Spinal cord (tissue), 9 donors: ENCODE measurements at regions not wholly inside any gene's neighbourhood (a gene's known extent, or its start where the extent isn't known, plus 50 kb on each side); places are given as distances from the start of the nearest gene placed in this dataset.

Source experiments
- DNase-seq, 6 donors: peaks; one replicate each; pipeline versions ENCODE4 v3.0.0 to v3.0.0-alpha.2; 2013 to 2015; ENCODE audit warnings: low spot score in 6 of 6, low read depth in 4 of 6
- H3K27ac ChIP-seq: one replicate; pipeline ENCODE4 v1.5.1; 2013; ENCODE audit warnings: low read depth, low read length, control low read depth
- H3K27me3 ChIP-seq: one replicate; pipeline ENCODE4 v1.6.1; 2013; ENCODE audit warnings: low read length; ENCODE audit not compliant: control insufficient read depth, insufficient read depth
- H3K36me3 ChIP-seq: one replicate; pipeline ENCODE4 v1.6.1; 2013; ENCODE audit warnings: low read length; ENCODE audit not compliant: control insufficient read depth, insufficient read depth
- H3K4me1 ChIP-seq: one replicate; pipeline ENCODE4 v1.6.1; 2013; ENCODE audit warnings: low read length; ENCODE audit not compliant: control insufficient read depth, insufficient read depth
- H3K4me3 ChIP-seq: one replicate; pipeline ENCODE4 v1.5.1; 2013; ENCODE audit warnings: low read depth, low read length, control low read depth
- H3K9me3 ChIP-seq: one replicate; pipeline ENCODE4 v1.6.1; 2013; ENCODE audit warnings: low read length; ENCODE audit not compliant: control insufficient read depth, insufficient read depth
- WGBS: methylation state at CpG from one replicate; pipeline ENCODE4 v1.1.5; 2013; ENCODE audit warnings: missing lambda C conversion rate; ENCODE audit not compliant: insufficient coverage; 5-methylcytosine and 5-hydroxymethylcytosine counted together
- donor health status: healthy.

DNA sequence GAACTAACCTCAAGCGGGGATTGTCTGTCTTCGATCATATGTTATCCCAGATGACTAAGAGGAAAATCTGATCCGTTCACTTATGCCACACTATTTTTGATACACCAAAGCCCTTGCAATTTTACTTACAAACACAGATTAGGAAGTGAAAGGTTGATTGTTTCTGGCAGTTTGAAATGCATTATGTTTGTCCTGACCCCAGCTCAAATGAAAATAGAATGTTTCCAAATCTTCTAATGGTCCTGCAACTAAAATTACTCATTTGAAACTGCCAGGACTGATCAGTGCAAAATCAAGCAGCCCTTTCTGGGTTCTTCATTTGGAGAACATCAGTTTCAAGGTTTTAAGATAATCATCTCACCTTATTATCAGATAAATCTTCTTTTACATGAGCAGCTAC is 696.7 kb upstream of the WWC1 start:
- no peaks in the 10 kb centered on the region for H3K27me3 ChIP-seq
- no peak for DNase-seq
- no CpG with 5 or more reads among the region's 3 CpGs for WGBS
- H3K9me3 ChIP-seq: no peaks in the 10 kb centered on the region
- H3K36me3 ChIP-seq: no peaks in the 10 kb centered on the region
- no peak overlapping the region for H3K27ac ChIP-seq
- H3K4me1 ChIP-seq: no peaks in the 10 kb centered on the region
- H3K4me3 ChIP-seq: no peak overlapping the region

DNA sequence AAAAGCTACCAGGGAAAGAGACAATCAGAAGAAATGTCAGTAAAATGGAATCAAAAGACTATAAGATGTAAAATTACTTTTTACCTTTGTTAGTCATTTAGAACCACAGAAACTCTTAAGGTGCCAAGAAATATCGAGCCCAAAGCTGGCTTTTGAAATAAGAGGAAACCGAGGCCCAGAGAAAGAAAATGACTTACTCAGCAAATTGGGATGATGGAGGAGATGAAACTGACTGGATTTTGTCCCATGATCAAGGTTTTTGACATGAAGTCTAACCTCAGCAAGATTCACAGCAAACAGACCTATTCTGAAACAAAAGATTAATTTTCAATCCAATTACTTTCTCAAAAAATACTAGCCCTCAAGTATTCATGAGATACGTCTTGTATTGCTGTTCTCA is 696.2 kb upstream of the WWC1 start:
- Histone ChIP-seq H3K27me3 (no peaks in the 10 kb centered on the region), H3K27ac (no peak overlapping the region), H3K36me3 (no peaks in the 10 kb centered on the region), H3K9me3 (no peaks in the 10 kb centered on the region), H3K4me1 (no peaks in the 10 kb centered on the region), H3K4me3 (no peak overlapping the region)
- WGBS: no CpG with 5 or more reads among the region's 3 CpGs
- no peak for DNase-seq

DNA sequence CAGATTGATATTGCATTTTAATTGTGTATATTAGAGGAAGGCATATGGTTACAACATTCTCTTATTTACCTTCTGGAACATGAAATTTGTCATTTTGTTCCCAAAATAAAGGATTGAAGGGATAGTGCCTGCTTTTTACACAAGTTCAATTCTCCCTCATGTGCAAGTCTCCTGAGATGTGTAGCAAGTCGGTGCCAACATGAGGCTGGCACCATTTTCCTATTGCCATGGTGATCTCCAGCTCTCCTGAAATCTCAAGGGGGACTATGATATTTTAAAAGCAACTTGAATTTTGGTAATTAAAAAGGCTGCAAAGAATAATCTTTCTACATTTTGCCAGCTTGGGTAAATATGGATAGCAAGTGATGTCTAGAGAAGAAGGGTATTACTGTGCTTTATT is 693.3 kb upstream of the WWC1 start:
- Histone ChIP-seq H3K36me3 (no peaks in the 10 kb centered on the region), H3K9me3 (no peaks in the 10 kb centered on the region), H3K4me1 (no peaks in the 10 kb centered on the region), H3K27ac (no peak overlapping the region), H3K27me3 (no peaks in the 10 kb centered on the region), H3K4me3 (no peak overlapping the region)
- no CpG with 5 or more reads among the region's 1 CpG for whole genome bisulfite sequencing
- peak in 1 of 6 donors; percentile 92 for DNase-seq

DNA sequence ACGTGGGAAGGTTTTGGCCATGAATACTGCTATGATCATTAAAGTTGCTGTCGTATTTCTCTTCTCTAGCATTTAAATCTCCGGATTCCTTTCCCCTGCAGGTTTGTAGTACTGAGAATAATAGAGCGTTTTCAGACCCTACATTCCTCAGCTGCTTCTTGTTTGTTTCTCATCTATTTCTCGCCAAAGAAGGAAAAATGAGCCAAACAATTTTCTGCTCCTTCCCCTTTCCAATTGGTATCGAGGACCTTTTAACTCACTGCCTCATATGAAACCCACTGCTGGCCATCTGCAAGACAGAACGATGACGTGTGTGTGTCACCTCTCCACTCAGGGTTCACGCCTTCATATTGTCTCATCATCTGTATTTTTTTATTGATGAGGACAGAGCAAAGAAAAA is 689.4 kb upstream of the WWC1 start:
- H3K9me3 ChIP-seq: no peaks in the 10 kb centered on the region
- WGBS: 84% methylated on average over 2 of the region's 9 CpGs
- no peak for DNase-seq
- no peak overlapping the region for H3K27ac ChIP-seq
- no peaks in the 10 kb centered on the region for H3K4me1 ChIP-seq
- no peak overlapping the region for H3K4me3 ChIP-seq
- peaks cover 2% of the 10 kb centered on the region for H3K36me3 ChIP-seq
- no peaks in the 10 kb centered on the region for H3K27me3 ChIP-seq

DNA sequence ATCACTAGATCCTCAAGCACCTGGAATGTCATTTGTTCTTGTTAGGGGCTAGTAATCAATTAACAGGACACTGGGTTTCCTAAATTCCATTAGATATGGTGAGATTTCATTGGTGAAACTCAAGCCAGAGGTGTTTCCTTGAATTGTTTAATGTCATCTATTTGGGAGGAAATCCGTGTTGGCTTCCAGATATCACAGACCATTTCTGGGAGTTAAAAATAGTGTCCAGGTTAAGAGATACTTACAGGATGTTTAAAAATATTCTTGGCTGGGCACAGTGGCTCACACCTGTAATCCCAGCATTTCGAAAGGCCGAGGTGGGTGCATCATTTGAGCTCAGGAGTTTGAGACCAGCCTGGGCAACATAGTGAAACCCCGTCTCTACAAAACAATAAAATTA is 688.3 kb upstream of the WWC1 start:
- H3K27me3 ChIP-seq: no peaks in the 10 kb centered on the region
- 88% methylated on average over 1 of the region's 4 CpGs for WGBS
- no peaks in the 10 kb centered on the region for H3K9me3 ChIP-seq
- no peaks in the 10 kb centered on the region for H3K4me1 ChIP-seq
- peaks cover 2% of the 10 kb centered on the region for H3K36me3 ChIP-seq
- no peak overlapping the region for H3K4me3 ChIP-seq
- no peak for DNase-seq
- H3K27ac ChIP-seq: no peak overlapping the region

DNA sequence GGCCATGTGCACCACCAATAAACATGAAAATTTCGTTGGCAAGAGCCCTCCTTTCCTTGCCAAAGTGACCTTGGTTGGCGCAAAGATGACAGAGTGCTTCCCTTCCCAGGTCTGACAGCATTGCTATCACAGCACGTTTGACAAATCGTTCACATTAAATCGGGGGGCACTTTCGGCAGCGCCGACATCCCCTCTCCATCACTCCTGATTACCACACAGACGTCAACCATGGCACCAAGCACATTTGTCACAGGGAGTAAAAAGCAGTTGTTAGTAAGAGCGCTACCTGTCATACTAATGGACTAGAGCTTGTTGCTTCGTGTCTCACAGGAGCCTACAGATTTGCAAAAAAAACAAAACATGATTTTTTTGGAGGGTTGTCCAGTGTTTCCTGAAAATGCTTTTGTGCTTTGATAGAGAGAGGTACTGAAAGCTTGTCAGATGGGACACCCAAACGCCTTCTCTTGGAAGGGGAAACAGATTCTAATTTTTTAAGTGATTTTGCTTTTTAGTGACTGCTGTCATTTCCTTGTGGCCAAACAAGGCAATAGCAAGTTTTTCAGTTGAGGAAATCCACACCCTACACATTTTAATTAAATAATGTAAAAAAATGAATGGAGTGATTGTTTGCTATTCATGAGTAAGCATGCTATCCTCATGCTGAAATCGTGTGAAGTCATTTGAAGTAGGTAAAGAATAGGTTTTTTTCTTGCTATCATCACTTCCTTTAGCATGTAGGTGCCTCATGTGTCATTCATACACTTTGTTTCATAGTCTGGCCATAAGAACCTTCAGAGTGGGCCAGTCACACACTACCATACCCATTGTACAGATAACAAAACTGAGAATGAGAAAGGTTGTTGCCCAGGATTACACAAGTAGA is 682.8 kb upstream of the WWC1 start:
- H3K27ac ChIP-seq: no peak overlapping the region
- H3K4me3 ChIP-seq: no peak overlapping the region
- WGBS: 93% methylated on average over 5 of the region's 13 CpGs
- H3K27me3 ChIP-seq: no peaks in the 10 kb centered on the region
- H3K4me1 ChIP-seq: no peaks in the 10 kb centered on the region
- H3K9me3 ChIP-seq: no peaks in the 10 kb centered on the region
- DNase-seq: peak in 1 of 6 donors; percentile 55
- H3K36me3 ChIP-seq: peaks cover 2% of the 10 kb centered on the region

DNA sequence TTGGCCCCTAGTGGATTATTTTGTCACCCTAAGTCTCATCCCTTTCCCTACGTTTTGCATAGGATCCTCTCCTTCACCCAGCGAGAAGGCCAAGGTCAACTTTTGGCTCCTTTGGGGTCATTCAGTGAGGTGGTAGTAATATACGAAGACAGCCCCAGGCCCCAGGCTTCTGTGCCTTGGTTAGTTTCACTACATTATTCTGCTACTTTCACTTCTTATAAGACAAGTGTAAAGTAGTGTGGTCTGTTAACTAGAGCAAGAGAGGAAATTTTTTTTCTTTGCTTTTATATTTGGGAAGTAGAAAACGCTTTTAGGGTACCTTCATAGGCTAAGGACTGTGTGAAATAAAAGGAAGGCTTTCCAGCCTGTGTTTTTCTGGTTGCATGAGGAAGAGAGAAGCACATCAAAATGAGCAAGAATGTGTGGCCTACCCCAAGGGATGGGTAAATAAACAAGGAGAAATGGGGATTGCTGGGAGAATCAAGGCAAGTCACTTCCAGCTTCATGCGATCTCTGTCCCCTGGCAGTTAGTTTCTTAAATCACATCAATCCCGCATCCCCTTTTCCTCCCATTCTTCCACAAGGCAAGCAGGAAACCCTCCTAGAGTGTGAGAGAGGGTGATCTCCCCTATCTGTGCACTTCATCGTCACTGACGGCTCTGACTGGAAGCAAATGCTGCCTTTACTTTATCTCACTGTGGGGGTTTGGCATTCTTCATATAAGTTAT is 677.0 kb upstream of the WWC1 start:
- DNase-seq: no peak
- Histone ChIP-seq H3K27me3 (no peaks in the 10 kb centered on the region), H3K4me3 (no peak overlapping the region), H3K4me1 (no peaks in the 10 kb centered on the region), H3K36me3 (no peaks in the 10 kb centered on the region), H3K9me3 (no peaks in the 10 kb centered on the region), H3K27ac (no peak overlapping the region)
- WGBS: 79% methylated on average over 2 of the region's 8 CpGs

DNA sequence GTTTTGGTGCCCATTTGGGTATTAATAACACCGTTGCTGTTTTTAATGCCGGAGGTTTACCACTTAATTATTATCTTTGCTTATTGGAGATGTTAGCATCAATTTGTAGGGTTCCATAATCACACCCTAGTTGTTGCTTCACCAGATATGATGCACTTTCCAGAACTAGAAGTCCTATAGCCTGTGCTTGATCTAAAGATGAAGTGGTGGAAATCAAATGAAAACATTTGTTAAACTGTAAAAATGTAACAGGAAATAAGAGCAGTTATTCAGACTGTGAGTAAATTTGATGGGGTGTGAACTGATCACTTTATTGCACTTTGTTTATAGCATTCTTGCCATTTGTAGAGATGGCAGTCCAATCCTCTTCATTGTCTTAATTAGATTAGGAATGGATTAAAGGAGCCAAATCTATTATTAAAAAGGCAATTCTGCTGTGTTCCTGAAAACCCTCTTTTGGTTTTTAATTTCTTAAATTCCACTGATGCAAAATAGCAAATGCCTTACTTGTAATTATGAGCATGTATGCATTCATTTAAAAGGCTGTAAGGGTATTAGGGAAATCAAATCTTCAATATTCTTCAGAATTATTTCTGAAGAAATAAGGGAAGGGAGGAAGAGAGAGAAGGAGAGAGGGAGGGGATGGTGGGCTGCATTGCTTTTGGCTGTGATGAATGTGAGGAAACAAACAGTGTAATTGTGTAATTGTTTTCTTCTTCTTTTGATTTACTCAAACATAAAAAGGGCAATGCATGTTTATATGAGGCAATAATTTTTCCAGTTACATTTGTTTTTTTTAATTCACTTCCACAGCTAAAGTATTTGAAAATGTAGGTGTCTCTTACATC is 675.2 kb upstream of the WWC1 start:
- no peaks in the 10 kb centered on the region for H3K4me1 ChIP-seq
- no peaks in the 10 kb centered on the region for H3K27me3 ChIP-seq

DNA sequence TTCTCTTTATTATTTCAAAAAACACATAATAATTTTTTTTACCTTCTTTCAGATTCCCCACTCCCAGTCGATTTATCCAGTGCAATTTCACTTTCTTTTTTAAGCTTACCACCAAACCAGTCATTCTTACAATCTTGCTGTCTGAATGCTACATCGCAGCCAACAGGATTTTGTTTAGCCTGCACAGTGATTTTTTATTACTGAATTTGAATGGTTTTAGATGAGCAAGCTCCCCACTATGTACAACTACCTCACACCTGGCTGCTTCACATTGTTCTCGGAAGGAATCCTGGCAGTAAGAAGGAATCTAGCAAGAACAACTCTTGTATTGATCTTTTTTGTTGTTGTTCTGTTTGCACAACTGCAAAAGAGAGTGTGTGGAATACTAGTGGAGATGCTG is 668.1 kb upstream of the WWC1 start:
- no peaks in the 10 kb centered on the region for H3K4me1 ChIP-seq
- WGBS: no CpG with 5 or more reads among the region's 3 CpGs
- no peaks in the 10 kb centered on the region for H3K36me3 ChIP-seq
- no peaks in the 10 kb centered on the region for H3K9me3 ChIP-seq
- DNase-seq: no peak
- no peak overlapping the region for H3K27ac ChIP-seq
- no peaks in the 10 kb centered on the region for H3K27me3 ChIP-seq
- no peak overlapping the region for H3K4me3 ChIP-seq

More for the DNA sequence above, 675.2 kb upstream of the WWC1 start:
- peak in 1 of 6 donors; percentile 61 for DNase-seq
- no CpG with 5 or more reads among the region's 2 CpGs for WGBS
- H3K27ac ChIP-seq: no peak overlapping the region
- H3K36me3 ChIP-seq: no peaks in the 10 kb centered on the region
- no peak overlapping the region for H3K4me3 ChIP-seq
- no peaks in the 10 kb centered on the region for H3K9me3 ChIP-seq
